ENCODE measurements at regions not wholly inside any gene's neighbourhood (a gene's known extent, or its start where the extent isn't known, plus 50 kb on each side); places are given as distances from the start of the nearest gene placed in this dataset.

DNA sequence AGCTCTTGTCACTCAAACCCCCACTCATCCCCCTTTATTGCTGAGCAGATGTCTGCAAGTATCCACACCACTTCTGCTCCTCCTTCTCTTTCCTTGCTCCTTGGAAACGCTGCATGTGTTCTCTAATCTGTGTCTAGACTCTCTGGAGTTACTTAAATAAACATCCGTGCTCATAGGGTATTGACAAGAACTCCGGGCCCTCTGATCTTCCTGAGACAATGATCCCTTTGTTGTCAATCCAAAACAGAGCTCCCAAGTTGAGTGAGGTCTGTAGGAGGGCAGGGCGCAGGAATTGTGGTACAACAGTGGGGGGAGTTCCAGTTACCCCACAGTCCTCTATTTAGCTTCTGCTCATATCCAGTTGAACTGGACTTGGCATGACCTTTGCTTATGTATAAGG is 489.0 kb downstream of the SNAPC1 start:
- in situ Hi-C loops (cut with MboI; ENCODE audit: low sequenced_read_pairs, unreplicated experiment): no loop called here
- DNase-seq (ENCODE audit: low spot score): no peak
- TF ChIP-seq, protein P1, sequence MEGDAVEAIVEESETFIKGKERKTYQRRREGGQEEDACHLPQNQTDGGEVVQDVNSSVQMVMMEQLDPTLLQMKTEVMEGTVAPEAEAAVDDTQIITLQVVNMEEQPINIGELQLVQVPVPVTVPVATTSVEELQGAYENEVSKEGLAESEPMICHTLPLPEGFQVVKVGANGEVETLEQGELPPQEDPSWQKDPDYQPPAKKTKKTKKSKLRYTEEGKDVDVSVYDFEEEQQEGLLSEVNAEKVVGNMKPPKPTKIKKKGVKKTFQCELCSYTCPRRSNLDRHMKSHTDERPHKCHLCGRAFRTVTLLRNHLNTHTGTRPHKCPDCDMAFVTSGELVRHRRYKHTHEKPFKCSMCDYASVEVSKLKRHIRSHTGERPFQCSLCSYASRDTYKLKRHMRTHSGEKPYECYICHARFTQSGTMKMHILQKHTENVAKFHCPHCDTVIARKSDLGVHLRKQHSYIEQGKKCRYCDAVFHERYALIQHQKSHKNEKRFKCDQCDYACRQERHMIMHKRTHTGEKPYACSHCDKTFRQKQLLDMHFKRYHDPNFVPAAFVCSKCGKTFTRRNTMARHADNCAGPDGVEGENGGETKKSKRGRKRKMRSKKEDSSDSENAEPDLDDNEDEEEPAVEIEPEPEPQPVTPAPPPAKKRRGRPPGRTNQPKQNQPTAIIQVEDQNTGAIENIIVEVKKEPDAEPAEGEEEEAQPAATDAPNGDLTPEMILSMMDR (IDR thresholded peaks at IDR 0.05; ENCODE audit: borderline replicate concordance, control extremely low read depth, extremely low read depth, insufficient read depth, missing control alignments): no peak

DNA sequence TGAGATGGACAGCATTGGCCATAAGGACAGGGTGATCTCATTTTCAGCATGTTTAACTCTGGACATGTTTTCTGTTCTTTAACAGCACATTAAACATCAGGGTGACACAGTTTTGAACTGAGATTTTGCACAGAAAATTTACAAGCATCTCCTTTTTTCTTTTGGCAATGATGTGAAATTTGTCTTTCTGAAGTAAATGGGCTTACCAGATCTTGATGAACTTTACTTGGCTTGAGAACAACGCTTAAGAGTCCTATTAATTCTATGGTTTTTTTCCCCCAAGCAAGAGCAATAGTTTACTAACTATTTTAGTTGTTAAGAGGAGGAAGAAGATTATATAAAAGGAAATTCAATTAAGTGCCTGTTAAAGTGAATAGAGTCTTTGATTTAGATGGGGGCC is 491.0 kb downstream of the SNAPC1 start:
- in situ Hi-C loops (cut with MboI; ENCODE audit: low sequenced_read_pairs, unreplicated experiment): no loop called here
- TF ChIP-seq, protein P1 (IDR thresholded peaks at IDR 0.05; ENCODE audit: borderline replicate concordance, control extremely low read depth, extremely low read depth, insufficient read depth, missing control alignments): no peak
- no peak for DNase-seq (ENCODE audit: low spot score)

- no peak for DNase-seq (ENCODE audit: low spot score)
- in situ Hi-C loops (cut with MboI; ENCODE audit: low sequenced_read_pairs, unreplicated experiment): no loop called here
- TF ChIP-seq, protein P1 (IDR thresholded peaks at IDR 0.05; ENCODE audit: borderline replicate concordance, control extremely low read depth, extremely low read depth, insufficient read depth, missing control alignments): no peak
Measured at GRCh38 chr14:62253911-62254310, 491.7 kb downstream of the SNAPC1 start.

- TF ChIP-seq, protein P1 (IDR thresholded peaks at IDR 0.05; ENCODE audit: borderline replicate concordance, control extremely low read depth, extremely low read depth, insufficient read depth, missing control alignments): no peak
- no peak for DNase-seq (ENCODE audit: low spot score)
- in situ Hi-C loops (cut with MboI; ENCODE audit: low sequenced_read_pairs, unreplicated experiment): no loop called here
Measured at GRCh38 chr14:62269204-62269603, 507.0 kb downstream of the SNAPC1 start.

- TF ChIP-seq, protein P1 (IDR thresholded peaks at IDR 0.05; ENCODE audit: borderline replicate concordance, control extremely low read depth, extremely low read depth, insufficient read depth, missing control alignments): no peak
- DNase-seq (ENCODE audit: low spot score): no peak
- in situ Hi-C loops (cut with MboI; ENCODE audit: low sequenced_read_pairs, unreplicated experiment): no loop called here
Measured at GRCh38 chr14:62270236-62270635, 508.0 kb downstream of the SNAPC1 start.

- TF ChIP-seq, protein P1 (IDR thresholded peaks at IDR 0.05; ENCODE audit: borderline replicate concordance, control extremely low read depth, extremely low read depth, insufficient read depth, missing control alignments): no peak
- no peak for DNase-seq (ENCODE audit: low spot score)
- in situ Hi-C loops (cut with MboI; ENCODE audit: low sequenced_read_pairs, unreplicated experiment): no loop called here
Measured at GRCh38 chr14:62280366-62280765, 518.1 kb downstream of the SNAPC1 start.

DNA sequence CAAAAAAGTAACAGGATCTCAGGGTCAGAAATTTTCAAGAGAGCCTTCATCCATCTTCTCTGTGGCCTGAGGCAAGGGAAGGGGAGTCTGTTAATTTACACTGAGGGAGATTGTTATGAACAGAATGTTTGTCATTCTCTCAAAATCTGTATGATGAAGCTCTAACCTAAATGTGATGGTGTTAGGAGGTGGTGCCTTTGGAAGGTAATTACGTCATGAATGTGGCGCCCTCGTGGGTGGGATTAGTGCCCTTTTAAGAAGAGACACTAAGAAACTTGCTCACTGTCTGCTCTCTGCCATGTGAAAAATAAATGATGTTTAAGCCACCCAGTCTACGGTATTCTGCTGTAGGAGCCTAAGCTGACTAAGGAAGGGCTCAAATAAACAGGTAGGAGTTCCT is 521.6 kb downstream of the SNAPC1 start:
- TF ChIP-seq, protein P1 (IDR thresholded peaks at IDR 0.05; ENCODE audit: borderline replicate concordance, control extremely low read depth, extremely low read depth, insufficient read depth, missing control alignments): no peak
- no peak for DNase-seq (ENCODE audit: low spot score)
- in situ Hi-C loops (cut with MboI; ENCODE audit: low sequenced_read_pairs, unreplicated experiment): no loop called here

All from GM13976 (cell line).